ENCODE measurements at regions not wholly inside any gene's neighbourhood (a gene's known extent, or its start where the extent isn't known, plus 50 kb on each side); places are given as distances from the start of the nearest gene placed in this dataset.

DNA sequence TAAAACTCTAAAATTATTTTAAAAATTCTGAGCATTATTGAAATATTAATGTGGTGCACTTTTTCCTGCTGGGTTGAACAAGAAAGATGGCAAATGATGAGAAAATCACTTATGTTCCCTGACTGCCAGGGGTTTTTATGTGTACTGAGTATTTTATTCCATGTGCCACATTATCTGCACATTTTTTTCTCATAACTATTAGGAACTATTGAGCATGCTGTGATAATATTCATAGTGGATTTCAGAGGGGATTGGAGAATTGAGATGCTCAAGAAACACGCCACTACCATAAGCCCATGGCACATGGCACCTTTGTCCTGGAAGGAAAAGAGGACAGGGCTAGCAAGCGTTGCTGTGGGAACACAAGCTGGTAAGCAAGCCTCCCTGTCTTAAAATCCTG is 478.5 kb upstream of the GYPC start:
- no peak for ATAC-seq

More for the DNA sequence above, 478.5 kb upstream of the GYPC start:
- 52% methylated on average over 2 of the region's 2 CpGs for WGBS (ENCODE audit: insufficient coverage, insufficient replicate concordance, low lambda C conversion rate, missing lambda C conversion rate)
- FAIRE-seq (no peak), DNase-seq (ENCODE audit: low read depth, low spot score) (no peak)
- Histone ChIP-seq H3K27ac (ENCODE audit: control insufficient read depth, insufficient read depth) (no peak overlapping the region), H3K4me2 (ENCODE audit: control insufficient read depth, insufficient read depth) (no peak overlapping the region), H3K4me1 (ENCODE audit: control insufficient read depth, insufficient read depth, low read length) (no peaks in the 10 kb centered on the region), H3K9ac (ENCODE audit: control insufficient read depth, insufficient read depth, low read length) (no peak overlapping the region), H3K79me2 (ENCODE audit: control insufficient read depth, insufficient read depth, low read length) (no peaks in the 10 kb centered on the region), H4K20me1 (ENCODE audit: control insufficient read depth, insufficient read depth) (no peaks in the 10 kb centered on the region), H3K4me3 (no peak overlapping the region), H3K27me3 (replicated peaks in 1 of 2; ENCODE audit: control insufficient read depth in 2 of 2, insufficient read depth in 2 of 2, low read length in 1 of 2) (no peaks in the 10 kb centered on the region), H2AFZ (ENCODE audit: control insufficient read depth, low read depth, low read length) (no peak overlapping the region), H3K9me3 (replicated peaks; ENCODE audit: control insufficient read depth, insufficient read depth, low read length) (no peaks in the 10 kb centered on the region), H3K36me3 (ENCODE audit: control insufficient read depth in 2 of 2, insufficient read depth in 2 of 2, low read length in 1 of 2) (no peaks in the 10 kb centered on the region)
- ChIA-PET RAD21 (ENCODE audit: unreplicated experiment) (no interaction called here), SMC1A (ENCODE audit: uncharacterized antibody, unreplicated experiment) (no interaction called here), CTCF (no interaction called here), POLR2A (no interaction called here)
- in situ Hi-C loops (cut with MboI) = no loop called here
- intact Hi-C loops (cut with micrococcal nuclease; ENCODE audit: unreplicated experiment) = no loop called here
- BruUV-seq (replicated peaks) = no TSS peak
- TF ChIP-seq SIN3A (IDR thresholded peaks at IDR 0.05; ENCODE audit: low read depth, low read length) = no peak
- TF ChIP-seq RCOR1 (conservative IDR thresholded peaks at IDR 0.05; ENCODE audit: low read depth, low read length) = no peak
- no peak for TF ChIP-seq SMAD5 (IDR thresholded peaks at IDR 0.05; ENCODE audit: low read depth)
- no peak for TF ChIP-seq PML (IDR thresholded peaks at IDR 0.05; ENCODE audit: low read length)
- no peak for TF ChIP-seq MTA2 (IDR thresholded peaks at IDR 0.05; ENCODE audit: low read depth)
- no peak for TF ChIP-seq CHD2 (IDR thresholded peaks at IDR 0.05; ENCODE audit: borderline replicate concordance, low read depth, low read length)
- TF ChIP-seq PAX8 (IDR thresholded peaks at IDR 0.05) = no peak
- TF ChIP-seq NRF1 (conservative IDR thresholded peaks at IDR 0.05; ENCODE audit: low read depth, low read length) = no peak
- TF ChIP-seq MYC (IDR thresholded peaks at IDR 0.05; ENCODE audit: insufficient read depth, insufficient read length, insufficient replicate concordance, low read length, severe bottlenecking) = no peak
- no peak for TF ChIP-seq SPI1 (IDR thresholded peaks at IDR 0.05; ENCODE audit: borderline replicate concordance, insufficient read depth, low read depth, low read length)
- no peak for TF ChIP-seq ZZZ3 (IDR thresholded peaks at IDR 0.05; ENCODE audit: control insufficient read depth, insufficient read length, low read depth)
- TF ChIP-seq, protein P1, sequence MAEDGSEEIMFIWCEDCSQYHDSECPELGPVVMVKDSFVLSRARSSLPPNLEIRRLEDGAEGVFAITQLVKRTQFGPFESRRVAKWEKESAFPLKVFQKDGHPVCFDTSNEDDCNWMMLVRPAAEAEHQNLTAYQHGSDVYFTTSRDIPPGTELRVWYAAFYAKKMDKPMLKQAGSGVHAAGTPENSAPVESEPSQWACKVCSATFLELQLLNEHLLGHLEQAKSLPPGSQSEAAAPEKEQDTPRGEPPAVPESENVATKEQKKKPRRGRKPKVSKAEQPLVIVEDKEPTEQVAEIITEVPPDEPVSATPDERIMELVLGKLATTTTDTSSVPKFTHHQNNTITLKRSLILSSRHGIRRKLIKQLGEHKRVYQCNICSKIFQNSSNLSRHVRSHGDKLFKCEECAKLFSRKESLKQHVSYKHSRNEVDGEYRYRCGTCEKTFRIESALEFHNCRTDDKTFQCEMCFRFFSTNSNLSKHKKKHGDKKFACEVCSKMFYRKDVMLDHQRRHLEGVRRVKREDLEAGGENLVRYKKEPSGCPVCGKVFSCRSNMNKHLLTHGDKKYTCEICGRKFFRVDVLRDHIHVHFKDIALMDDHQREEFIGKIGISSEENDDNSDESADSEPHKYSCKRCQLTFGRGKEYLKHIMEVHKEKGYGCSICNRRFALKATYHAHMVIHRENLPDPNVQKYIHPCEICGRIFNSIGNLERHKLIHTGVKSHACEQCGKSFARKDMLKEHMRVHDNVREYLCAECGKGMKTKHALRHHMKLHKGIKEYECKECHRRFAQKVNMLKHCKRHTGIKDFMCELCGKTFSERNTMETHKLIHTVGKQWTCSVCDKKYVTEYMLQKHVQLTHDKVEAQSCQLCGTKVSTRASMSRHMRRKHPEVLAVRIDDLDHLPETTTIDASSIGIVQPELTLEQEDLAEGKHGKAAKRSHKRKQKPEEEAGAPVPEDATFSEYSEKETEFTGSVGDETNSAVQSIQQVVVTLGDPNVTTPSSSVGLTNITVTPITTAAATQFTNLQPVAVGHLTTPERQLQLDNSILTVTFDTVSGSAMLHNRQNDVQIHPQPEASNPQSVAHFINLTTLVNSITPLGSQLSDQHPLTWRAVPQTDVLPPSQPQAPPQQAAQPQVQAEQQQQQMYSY (CRISPR knock-in tag; IDR thresholded peaks at IDR 0.05) = no peak
- no peak for TF ChIP-seq JUND (IDR thresholded peaks at IDR 0.05; ENCODE audit: low read depth, low read length)

All from GM12878 (cell line).